Activated CD4-positive, alpha-beta T cell treated with anti-CD3 and anti-CD28 coated beads, Interleukin-2, Interleukin-4, amounts not matched to agents 100 ng/mL and 50 ng/mL, durations not matched to agents 16 hours and 8 hours (primary cell): ENCODE measurements at regions not wholly inside any gene's neighbourhood (a gene's known extent, or its start where the extent isn't known, plus 50 kb on each side); places are given as distances from the start of the nearest gene placed in this dataset.

Experiments
- DNase-seq: peaks from one replicate; pipeline ENCODE4 v3.0.0-alpha.2; 2020; ENCODE audit warnings: low spot score

- no peak for DNase-seq
Observed at GRCh38 chr2:60051991-60052390, 501.5 kb downstream of the BCL11A start.

DNA sequence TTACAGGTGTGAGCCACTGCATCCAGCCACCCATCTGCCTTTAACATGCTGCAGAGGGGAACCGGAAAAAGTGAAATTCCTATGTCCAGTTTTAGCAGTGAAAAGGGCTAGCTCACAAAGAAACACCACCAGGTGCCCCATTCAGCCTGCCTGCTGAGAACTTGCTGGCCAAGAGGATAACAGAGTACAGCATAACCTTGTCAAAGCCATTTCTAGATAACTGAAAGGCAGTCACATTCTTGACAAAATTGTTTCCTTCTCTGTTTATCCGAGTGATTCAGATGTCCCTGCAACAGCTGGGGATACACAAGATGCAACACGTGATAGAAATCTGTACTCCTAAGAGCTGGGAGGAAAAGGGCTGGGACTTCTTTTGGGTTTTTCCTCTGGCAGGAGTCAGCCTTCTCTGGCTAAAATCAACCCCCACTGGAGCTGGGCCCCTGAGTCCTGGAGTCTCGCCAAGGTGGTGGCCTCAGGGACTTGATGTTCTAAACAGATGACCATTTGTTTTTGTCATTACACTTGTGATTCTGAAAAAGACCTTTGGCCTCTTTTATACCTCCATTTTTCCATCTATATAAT lies 505.4 kb downstream of the BCL11A start:
- DNase-seq, result no peak

- no peak for DNase-seq
Observed at GRCh38 chr2:60047347-60047746, 506.1 kb downstream of the BCL11A start.

DNA sequence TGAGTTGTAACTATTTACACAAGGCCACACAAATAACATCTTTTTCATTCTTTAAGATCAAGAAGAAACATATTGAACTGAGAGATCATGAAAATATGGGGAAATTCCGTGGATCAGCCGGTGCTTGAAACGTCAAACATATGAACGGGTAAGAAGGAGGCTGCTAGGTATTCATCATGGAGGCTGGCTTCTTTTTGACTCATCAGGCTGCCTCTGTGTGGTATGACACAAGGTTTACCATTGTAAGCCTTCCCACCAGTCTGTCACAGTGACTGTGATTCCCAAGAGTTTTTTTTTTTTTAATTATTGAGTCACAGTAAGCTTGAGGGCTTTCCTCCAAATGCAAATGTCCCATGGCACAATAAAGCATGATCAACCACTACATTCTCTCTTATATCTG lies 506.9 kb downstream of the BCL11A start:
- DNase-seq, result no peak

GRCh38 chr2:60045456-60045855 lies 508.0 kb downstream of the BCL11A start:
- no peak for DNase-seq

- DNase-seq, result no peak
Observed at GRCh38 chr2:60044484-60044883, 509.0 kb downstream of the BCL11A start.

DNA sequence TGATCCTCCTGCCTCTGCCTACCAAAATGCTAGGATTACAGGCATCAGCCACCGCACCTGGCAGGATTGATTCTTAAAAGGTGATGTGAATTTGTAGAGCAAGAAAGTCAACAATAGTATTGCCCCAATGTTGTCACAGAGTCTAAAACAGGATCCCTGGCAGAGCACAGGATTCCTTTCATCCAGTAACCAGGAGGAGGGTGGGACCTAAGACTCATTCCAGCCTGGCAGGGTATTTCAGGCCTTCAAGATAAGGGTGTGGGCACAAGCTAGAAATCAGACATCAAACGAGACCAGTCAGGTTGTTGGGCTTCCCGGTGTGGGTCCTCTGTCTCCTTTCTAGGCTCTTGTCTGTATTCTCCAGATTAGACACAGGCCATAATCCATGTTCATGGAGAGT lies 511.4 kb downstream of the BCL11A start:
- DNase-seq, result no peak

GRCh38 chr2:60033325-60033724 lies 520.1 kb downstream of the BCL11A start:
- DNase-seq, result no peak

- no peak for DNase-seq
Observed at GRCh38 chr2:60029566-60029883, 523.9 kb downstream of the BCL11A start.

- DNase-seq, result no peak
Observed at GRCh38 chr2:60028849-60029565, 524.4 kb downstream of the BCL11A start.

GRCh38 chr2:60025496-60025895 lies 528.0 kb downstream of the BCL11A start:
- no peak for DNase-seq

- DNase-seq, result no peak
Observed at GRCh38 chr2:60023256-60023985, 530.0 kb downstream of the BCL11A start.

GRCh38 chr2:60007671-60008070 lies 545.8 kb downstream of the BCL11A start:
- DNase-seq, result no peak

- no peak for DNase-seq
Observed at GRCh38 chr2:60003076-60003475, 550.4 kb downstream of the BCL11A start.

- no peak for DNase-seq
Observed at GRCh38 chr2:60002183-60002867, 551.1 kb downstream of the BCL11A start.

DNA sequence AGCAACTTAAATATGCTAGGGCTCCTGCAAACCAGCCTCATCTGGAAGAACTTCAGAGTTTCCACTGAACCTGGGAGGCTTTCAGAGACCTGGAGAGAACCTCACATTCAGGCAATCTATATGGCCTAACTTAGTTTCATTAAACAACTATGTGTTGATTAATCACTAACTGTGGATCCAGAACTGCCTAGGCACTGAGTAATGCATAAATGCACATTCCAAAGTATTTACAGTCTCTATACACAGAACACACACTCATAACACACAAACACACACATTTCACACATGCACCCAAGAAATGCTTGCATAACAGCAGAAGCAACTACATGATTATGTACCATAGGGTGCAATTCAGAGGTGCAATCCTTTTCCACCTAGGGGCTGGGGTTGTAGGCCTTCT lies 552.8 kb downstream of the BCL11A start:
- no peak for DNase-seq

GRCh38 chr2:59998324-59998723 lies 555.1 kb downstream of the BCL11A start:
- no peak for DNase-seq

DNA sequence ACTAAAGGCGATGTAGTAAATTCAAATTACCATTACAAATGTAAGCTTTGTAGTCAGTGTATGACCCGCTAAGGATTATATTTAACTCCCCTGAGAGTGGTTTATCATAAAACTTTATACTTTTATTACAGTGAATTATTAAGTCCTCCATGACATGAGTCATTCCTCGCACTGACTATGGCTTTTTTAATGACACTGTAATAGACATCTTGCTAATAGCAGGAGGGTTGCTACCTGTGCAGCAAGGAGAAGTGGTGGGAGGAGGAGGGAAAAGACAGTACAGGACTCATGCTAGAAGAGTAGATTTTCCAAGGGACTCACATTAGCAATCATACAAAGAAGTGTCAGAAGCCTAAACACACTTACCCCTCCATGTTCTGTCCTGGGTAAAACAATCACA lies 556.1 kb downstream of the BCL11A start:
- no peak for DNase-seq

- no peak for DNase-seq
Observed at GRCh38 chr2:59996855-59997254, 556.6 kb downstream of the BCL11A start.

- DNase-seq, result no peak
Observed at GRCh38 chr2:59993726-59994125, 559.7 kb downstream of the BCL11A start.

- DNase-seq, result no peak
Observed at GRCh38 chr2:59988341-59988740, 565.1 kb downstream of the BCL11A start.

- no peak for DNase-seq
Observed at GRCh38 chr2:59986511-59986910, 566.9 kb downstream of the BCL11A start.

- DNase-seq, result no peak
Observed at GRCh38 chr2:59985923-59986322, 567.5 kb downstream of the BCL11A start.
